ENCODE measurements at regions not wholly inside any gene's neighbourhood (a gene's known extent, or its start where the extent isn't known, plus 50 kb on each side); places are given as distances from the start of the nearest gene placed in this dataset.

DNA sequence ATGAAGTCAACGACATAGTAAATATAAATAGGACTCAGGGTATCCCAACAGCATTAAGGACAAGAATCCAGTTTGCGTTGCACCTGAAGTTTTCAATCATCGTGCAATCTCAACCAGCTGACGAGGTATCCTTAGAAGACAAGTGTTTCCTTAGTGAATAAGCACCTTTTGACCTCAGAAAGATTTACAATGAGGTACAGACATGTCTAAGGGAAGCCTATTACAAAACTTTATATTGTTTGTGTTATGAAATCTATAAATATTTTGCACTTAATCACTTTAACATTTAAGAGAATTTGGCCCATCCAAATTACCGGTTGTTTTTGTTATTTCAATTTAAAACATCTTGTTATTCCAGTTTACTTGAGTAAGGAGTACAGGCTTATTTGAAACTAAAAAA, 64.9 kb upstream of the PRICKLE2 start:
- H3K9me3 Mint-ChIP-seq, result no peaks in the 10 kb centered on the region
- H3K27me3 Mint-ChIP-seq, result no peaks in the 10 kb centered on the region
- H3K4me3 Mint-ChIP-seq, result no peak overlapping the region
- Histone ChIP-seq H3K27ac (ENCODE audit: insufficient read depth, low read length, poor library complexity, severe bottlenecking) (no peak overlapping the region), H3K4me3 (ENCODE audit: low read depth, low read length) (no peak overlapping the region), H3K4me1 (ENCODE audit: control insufficient read depth, insufficient read depth, low read length, poor library complexity, severe bottlenecking) (no peaks in the 10 kb centered on the region), H3K9me3 (ENCODE audit: control insufficient read depth in 2 of 2, low read length in 2 of 2) (no peaks in the 10 kb centered on the region), H3K36me3 (ENCODE audit: control insufficient read depth, insufficient read depth, low read length) (no peaks in the 10 kb centered on the region), H3K27me3 (ENCODE audit: control insufficient read depth, insufficient read depth, low read length) (no peaks in the 10 kb centered on the region)
- ATAC-seq (ENCODE audit: low read depth in 2 of 2) (no peak), DNase-seq (no peak)
- H3K27ac Mint-ChIP-seq, result no peak overlapping the region
- H3K36me3 Mint-ChIP-seq, result no peaks in the 10 kb centered on the region
- no peaks in the 10 kb centered on the region for H3K4me1 Mint-ChIP-seq

DNA sequence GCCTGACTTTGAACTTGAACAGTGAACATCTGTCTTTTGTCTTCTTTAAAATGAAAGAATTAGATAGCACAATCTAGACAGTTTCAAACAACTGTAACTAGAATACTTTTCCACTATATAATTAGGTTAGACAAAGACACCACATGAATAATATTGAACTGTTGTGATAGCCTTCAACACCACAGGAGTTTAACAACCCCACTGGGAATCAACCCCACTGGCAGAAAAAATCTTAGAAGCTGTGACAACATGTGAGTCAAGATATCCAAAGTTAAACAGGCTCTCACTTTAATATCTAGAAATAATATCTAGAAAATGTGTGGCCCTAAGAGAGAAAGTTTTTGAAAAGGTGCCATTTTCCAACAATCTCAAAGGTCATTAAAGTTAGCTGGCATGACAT, 64.4 kb upstream of the PRICKLE2 start:
- ATAC-seq (ENCODE audit: low read depth in 2 of 2) (no peak), DNase-seq (no peak)
- no peak overlapping the region for H3K27ac Mint-ChIP-seq
- Histone ChIP-seq H3K27ac (ENCODE audit: insufficient read depth, low read length, poor library complexity, severe bottlenecking) (no peak overlapping the region), H3K4me1 (ENCODE audit: control insufficient read depth, insufficient read depth, low read length, poor library complexity, severe bottlenecking) (no peaks in the 10 kb centered on the region), H3K4me3 (ENCODE audit: low read depth, low read length) (no peak overlapping the region), H3K27me3 (ENCODE audit: control insufficient read depth, insufficient read depth, low read length) (no peaks in the 10 kb centered on the region), H3K9me3 (ENCODE audit: control insufficient read depth in 2 of 2, low read length in 2 of 2) (no peaks in the 10 kb centered on the region), H3K36me3 (ENCODE audit: control insufficient read depth, insufficient read depth, low read length) (no peaks in the 10 kb centered on the region)
- no peaks in the 10 kb centered on the region for H3K36me3 Mint-ChIP-seq
- H3K9me3 Mint-ChIP-seq, result no peaks in the 10 kb centered on the region
- H3K27me3 Mint-ChIP-seq, result no peaks in the 10 kb centered on the region
- H3K4me3 Mint-ChIP-seq, result no peak overlapping the region
- H3K4me1 Mint-ChIP-seq, result no peaks in the 10 kb centered on the region

DNA sequence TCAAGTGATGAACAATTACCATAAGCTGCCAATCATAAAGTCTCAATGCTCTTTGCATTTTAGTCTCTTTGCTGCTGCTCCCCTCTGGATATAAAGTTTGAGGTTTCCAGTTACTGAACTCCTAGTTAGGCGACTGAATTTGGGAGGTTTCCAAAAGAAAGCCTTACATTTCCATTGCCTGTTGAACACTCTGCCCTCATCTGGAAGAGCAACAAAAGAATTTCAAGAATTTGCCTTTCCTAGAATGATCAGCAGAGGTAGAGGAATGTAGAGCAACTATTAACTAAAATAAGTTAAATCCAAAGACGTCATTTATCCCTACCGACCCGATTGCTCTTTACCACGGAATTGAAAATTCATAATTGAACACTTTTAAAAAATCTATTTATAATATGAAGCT, 53.4 kb upstream of the PRICKLE2 start:
- ATAC-seq (ENCODE audit: low read depth in 2 of 2) (no peak), DNase-seq (no peak)
- H3K36me3 Mint-ChIP-seq, result no peaks in the 10 kb centered on the region
- no peak overlapping the region for H3K27ac ChIP-seq (ENCODE audit: insufficient read depth, low read length, poor library complexity, severe bottlenecking)
- H3K9me3 ChIP-seq (ENCODE audit: control insufficient read depth in 2 of 2, low read length in 2 of 2), result no peaks in the 10 kb centered on the region
- no peaks in the 10 kb centered on the region for H3K4me1 ChIP-seq (ENCODE audit: control insufficient read depth, insufficient read depth, low read length, poor library complexity, severe bottlenecking)
- no peak overlapping the region for H3K4me3 ChIP-seq (ENCODE audit: low read depth, low read length)
- H3K9me3 Mint-ChIP-seq, result peaks cover 0 to 3% (median 0%) of the 10 kb centered on the region in 7 donors
- H3K36me3 ChIP-seq (ENCODE audit: control insufficient read depth, insufficient read depth, low read length), result no peaks in the 10 kb centered on the region
- H3K4me1 Mint-ChIP-seq, result no peaks in the 10 kb centered on the region
- no peaks in the 10 kb centered on the region for H3K27me3 Mint-ChIP-seq
- H3K27me3 ChIP-seq (ENCODE audit: control insufficient read depth, insufficient read depth, low read length), result no peaks in the 10 kb centered on the region
- H3K27ac Mint-ChIP-seq, result no peak overlapping the region
- H3K4me3 Mint-ChIP-seq, result no peak overlapping the region

DNA sequence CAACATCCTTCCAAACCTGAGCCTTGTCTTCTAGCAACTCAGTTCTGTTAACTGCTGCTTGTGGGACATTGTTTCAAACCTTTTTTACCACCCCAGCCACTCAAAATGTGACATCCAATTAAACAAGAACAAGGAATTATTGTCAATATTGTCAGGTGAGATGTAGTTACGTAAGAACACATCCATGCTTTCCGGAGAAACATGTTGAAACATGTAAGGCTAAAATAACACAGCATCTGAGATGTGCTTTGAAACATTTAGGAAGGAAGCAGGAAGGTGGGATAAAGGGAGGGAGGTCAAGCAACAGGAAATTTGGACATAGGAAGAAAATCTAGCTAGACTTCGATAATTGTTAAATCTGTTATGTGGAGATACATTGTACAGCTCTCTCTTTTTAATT, 50.9 kb upstream of the PRICKLE2 start:
- no peak overlapping the region for H3K27ac ChIP-seq (ENCODE audit: insufficient read depth, low read length, poor library complexity, severe bottlenecking)
- ATAC-seq (ENCODE audit: low read depth in 2 of 2) (no peak), DNase-seq (no peak)
- H3K4me3 ChIP-seq (ENCODE audit: low read depth, low read length), result no peak overlapping the region
- H3K9me3 ChIP-seq (ENCODE audit: control insufficient read depth in 2 of 2, low read length in 2 of 2), result no peaks in the 10 kb centered on the region
- Mint-ChIP-seq H3K4me3 (no peak overlapping the region), H3K9me3 (peaks cover 0 to 3% (median 0%) of the 10 kb centered on the region in 7 donors), H3K27ac (no peak overlapping the region), H3K27me3 (no peaks in the 10 kb centered on the region), H3K4me1 (no peaks in the 10 kb centered on the region), H3K36me3 (no peaks in the 10 kb centered on the region)
- H3K4me1 ChIP-seq (ENCODE audit: control insufficient read depth, insufficient read depth, low read length, poor library complexity, severe bottlenecking), result no peaks in the 10 kb centered on the region
- no peaks in the 10 kb centered on the region for H3K36me3 ChIP-seq (ENCODE audit: control insufficient read depth, insufficient read depth, low read length)
- no peaks in the 10 kb centered on the region for H3K27me3 ChIP-seq (ENCODE audit: control insufficient read depth, insufficient read depth, low read length)
